Femur (tissue), 1 donor: ENCODE measurements at regions not wholly inside any gene's neighbourhood (a gene's known extent, or its start where the extent isn't known, plus 50 kb on each side); places are given as distances from the start of the nearest gene placed in this dataset.
A peak's percentile ranks its signal among the peaks of the same experiment; 100 is the strongest.

Experiments used
- DNase-seq: peaks from one replicate; pipeline ENCODE4 v3.0.0-alpha.2; 2017

GRCh38 chr17:77763575-77763974 lies 194.9 kb upstream of the TNRC6C start:
- DNase-seq: no peak

DNA sequence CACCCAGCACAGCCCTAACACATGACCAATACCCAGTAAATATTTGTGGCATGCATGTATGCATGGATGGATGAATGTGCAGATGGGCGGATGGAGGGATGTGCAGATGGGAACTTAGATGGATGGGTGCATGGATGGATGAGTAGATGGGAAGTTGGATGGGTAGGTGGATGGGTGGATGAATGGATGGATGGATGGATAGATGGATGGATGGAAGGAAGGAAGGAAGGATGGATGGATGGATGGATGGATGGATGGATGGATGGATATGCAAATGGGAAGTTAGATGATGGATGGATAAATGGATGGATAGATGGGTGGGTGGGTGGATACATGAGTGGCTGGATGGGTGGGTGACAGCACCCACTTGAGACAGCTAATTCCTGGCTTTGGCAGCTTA lies 193.2 kb upstream of the TNRC6C start:
- no peak for DNase-seq

GRCh38 chr17:77767148-77767547 lies 191.4 kb upstream of the TNRC6C start:
- DNase-seq: no peak

DNA sequence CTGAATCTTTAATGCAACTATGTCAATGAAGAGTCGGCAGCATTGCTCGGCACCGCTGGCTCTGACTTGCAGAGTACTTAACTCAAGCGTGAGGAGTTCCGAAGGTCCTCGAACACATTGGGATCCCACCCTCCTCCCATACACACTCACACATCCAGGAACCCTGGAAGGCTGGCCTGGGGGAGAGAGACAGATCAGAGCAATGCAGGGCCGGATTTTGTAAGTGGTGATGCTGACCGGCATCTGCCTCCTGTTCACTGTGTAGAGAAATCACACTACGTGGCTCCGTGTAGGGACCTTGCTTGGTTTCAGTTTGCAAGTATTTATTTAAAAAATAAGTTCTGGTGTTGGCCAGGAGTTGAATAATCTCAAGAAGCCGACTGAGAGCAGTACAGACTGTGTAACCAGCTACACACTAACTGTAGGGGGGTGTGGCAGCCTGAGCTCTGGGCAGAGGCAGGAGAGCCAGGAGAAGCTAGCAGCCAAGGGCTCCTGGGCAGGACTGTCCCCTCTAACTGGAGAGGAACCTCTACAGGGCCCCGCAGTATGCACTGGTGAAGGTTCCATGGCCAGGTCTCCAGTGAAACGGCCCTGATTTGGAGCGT lies 190.2 kb upstream of the TNRC6C start:
- DNase-seq: no peak

DNA sequence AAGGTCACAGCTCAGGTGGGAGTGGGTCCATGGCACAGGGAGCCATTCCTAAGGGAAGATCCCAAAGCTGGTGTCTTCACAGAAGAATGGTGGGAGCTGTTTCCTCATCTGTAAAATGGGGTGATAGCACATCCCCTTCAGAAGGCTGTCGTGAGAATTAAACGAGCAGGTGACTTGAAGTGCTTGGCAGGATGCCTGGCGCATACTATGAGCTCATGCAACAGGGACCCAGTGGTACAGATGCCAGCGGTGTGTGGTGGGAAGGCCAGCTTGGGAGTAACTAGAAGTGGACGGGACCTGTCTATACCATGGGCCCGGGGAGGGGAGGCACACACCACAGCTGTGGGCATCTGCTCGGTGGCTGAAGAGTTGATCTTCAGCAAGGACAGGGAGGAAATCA lies 189.3 kb upstream of the TNRC6C start:
- DNase-seq: no peak

- DNase-seq: no peak
Measured at GRCh38 chr17:77769762-77770161, 188.7 kb upstream of the TNRC6C start.

GRCh38 chr17:77770331-77771105 lies 188.0 kb upstream of the TNRC6C start:
- no peak for DNase-seq

GRCh38 chr17:77771145-77771544 lies 187.4 kb upstream of the TNRC6C start:
- no peak for DNase-seq

- DNase-seq: no peak
Measured at GRCh38 chr17:77771587-77771986, 186.9 kb upstream of the TNRC6C start.

DNA sequence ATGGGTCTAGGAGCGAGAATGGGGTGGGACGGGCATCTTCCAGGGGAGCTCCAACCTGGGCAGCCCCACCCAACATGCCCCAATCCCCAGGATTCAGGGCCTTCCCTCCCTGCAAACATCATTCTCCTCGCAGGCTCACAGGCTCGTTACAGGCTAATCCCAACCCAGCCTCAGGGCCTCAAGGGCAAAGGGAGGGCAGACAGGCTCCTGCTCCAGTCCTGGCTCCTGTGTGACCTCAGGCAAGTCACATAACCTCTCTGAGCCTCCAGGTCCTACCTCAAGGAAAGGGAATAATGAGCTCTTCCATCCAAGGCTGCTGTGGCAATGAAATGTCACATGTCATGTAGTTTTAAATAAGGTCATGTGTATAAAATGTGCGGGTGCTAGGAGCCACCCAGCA lies 186.5 kb upstream of the TNRC6C start:
- no peak for DNase-seq

DNA sequence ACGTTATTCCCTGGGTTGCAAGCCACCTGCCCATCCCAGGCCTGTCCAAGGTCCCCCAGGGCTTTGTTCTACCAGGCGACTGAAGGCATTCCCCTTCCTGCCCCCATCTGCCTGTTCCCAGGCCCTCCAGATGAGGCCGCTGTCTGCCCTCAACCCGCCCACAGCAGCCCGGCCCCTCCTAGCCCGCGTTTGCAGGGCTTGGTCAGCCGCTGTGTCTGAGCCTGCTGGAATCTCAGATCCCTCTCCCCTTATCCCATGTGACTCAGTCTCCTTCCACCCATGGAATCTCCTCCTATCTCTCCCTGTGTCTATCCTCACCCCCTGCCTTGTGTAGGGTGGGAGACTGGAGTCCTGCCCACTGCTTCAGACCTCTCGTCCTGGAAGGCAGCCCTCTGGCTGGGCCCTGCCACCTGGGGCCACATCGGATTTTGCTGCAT lies 186.0 kb upstream of the TNRC6C start:
- peak; percentile 44 for DNase-seq

GRCh38 chr17:77772899-77773358 lies 185.6 kb upstream of the TNRC6C start:
- DNase-seq: no peak

- DNase-seq: no peak
Measured at GRCh38 chr17:77774182-77774581, 184.3 kb upstream of the TNRC6C start.

DNA sequence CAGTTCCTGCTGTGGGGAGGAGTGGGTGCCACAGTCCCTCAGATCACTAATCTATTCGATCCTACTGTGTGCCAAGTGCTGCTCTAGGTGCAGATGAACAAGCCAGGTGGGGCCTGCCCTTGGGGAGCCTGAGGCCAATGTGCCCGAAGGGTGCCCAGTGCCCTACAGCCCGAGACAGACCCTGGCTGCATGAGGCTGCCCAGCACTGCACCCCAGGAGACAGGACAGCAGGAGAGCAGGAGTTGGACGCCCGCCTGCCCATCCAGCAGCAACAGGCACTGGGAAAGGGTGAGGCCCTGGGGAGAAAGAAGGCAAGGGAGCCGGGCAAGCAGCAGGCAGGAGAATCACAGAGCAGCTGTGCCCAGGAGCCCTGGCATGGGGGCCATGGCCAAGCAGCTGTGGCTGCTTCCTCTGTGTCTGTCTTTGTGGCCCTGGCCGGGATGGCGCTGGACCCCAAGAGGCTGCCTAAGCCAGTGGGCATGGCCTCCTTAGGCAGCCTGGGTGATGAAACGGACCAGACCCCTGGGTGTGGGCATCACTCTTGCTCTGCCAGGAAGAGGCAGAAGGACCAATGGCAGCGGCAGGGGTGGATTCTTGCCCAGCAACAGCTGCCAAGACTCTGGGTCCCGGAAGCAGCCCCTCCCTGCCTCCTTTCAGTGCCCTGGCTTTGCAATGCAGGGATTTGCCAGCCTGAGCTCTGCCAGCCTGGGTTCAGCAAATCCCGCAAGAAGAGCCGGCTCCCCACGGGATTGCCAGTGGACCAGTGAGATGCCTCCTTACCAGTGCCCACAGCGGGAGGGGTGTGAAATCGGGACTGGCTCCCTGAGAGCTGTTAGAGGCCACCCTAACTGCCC lies 179.6 kb upstream of the TNRC6C start:
- DNase-seq: peak; percentile 86

- DNase-seq: peak; percentile 64
Measured at GRCh38 chr17:77779711-77780539, 178.6 kb upstream of the TNRC6C start.

GRCh38 chr17:77781536-77781935 lies 177.0 kb upstream of the TNRC6C start:
- no peak for DNase-seq

GRCh38 chr17:77782201-77782600 lies 176.3 kb upstream of the TNRC6C start:
- DNase-seq: no peak

GRCh38 chr17:77782611-77783010 lies 175.9 kb upstream of the TNRC6C start:
- no peak for DNase-seq

DNA sequence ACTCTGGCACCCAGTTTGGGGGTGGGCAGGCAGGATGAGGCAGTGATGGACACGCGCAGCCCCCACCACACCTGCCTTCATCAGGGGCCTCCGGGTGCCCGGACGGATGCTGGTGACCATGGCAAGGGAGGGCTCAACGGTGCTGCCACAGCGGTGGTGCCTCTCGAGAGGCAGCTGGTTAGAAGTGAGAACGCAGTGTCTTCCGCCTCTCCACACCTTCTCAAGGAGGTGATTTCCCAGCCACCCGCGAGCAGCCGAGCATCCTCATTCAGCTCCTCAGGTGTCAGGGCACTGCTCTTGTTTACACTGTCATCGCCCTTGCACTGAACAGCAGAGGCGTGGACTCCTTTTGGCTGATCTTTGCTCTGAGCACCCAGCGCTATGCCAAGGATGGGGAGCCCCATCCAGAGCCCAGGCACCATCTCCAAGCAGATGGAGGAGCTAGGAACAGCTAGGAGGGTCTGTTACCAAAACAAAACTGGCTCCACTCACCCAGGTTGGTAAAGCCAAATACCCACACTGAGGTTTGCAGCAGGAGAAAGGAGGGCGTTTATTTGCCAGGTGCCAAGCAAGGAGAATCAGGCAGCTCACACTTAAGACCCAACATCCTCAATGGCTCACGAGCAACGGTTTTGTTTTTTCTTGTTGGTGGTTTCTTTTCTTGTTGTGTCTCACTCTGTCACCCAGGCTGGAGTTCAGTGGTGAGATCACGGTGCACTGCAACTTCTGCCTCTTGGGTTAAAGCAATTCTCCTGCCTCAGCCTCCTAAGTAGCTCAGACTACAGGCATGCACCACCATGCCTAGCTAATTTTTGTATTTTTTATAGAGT lies 174.3 kb upstream of the TNRC6C start:
- no peak for DNase-seq

- DNase-seq: no peak
Measured at GRCh38 chr17:77785312-77785905, 173.1 kb upstream of the TNRC6C start.

GRCh38 chr17:77786090-77786489 lies 172.4 kb upstream of the TNRC6C start:
- DNase-seq: no peak
